ENCODE measurements at regions not wholly inside any gene's neighbourhood (a gene's known extent, or its start where the extent isn't known, plus 50 kb on each side); places are given as distances from the start of the nearest gene placed in this dataset.

DNA sequence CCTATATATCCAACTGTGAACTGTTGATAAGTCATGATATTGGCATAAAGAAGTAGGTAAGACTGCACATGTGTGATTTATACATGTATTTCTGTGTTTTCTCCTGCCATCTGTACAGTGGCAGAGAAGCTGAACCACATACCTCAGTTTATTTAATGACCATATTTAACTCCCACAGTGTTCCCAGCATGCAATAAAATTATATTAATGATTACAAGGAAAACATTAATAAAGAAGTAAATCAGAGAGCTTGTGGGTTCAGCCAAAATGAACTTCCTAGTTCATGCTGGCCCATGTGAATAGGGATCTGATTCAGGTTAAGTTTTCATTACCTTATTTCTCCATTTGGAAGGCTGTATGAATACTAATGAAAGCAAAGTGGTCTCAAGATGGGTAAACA is 439.2 kb downstream of the CNTN6 start:
- no peak for TF ChIP-seq SIN3A (IDR thresholded peaks at IDR 0.05; ENCODE audit: borderline replicate concordance, low read depth, low read length)
- no peak for TF ChIP-seq GABPA (IDR thresholded peaks at IDR 0.05; ENCODE audit: low read depth)
- no peak for TF ChIP-seq EP300 (IDR thresholded peaks at IDR 0.05; ENCODE audit: borderline replicate concordance in 1 of 2, low read depth in 1 of 2, low read length in 1 of 2)
- no peak for TF ChIP-seq FOSL2 (IDR thresholded peaks at IDR 0.05; ENCODE audit: borderline replicate concordance, low read depth)
- TF ChIP-seq ELF1 (IDR thresholded peaks at IDR 0.05) = no peak
- POLR2A ChIA-PET = no interaction called here
- H3K4me2 ChIP-seq = no peak overlapping the region

DNA sequence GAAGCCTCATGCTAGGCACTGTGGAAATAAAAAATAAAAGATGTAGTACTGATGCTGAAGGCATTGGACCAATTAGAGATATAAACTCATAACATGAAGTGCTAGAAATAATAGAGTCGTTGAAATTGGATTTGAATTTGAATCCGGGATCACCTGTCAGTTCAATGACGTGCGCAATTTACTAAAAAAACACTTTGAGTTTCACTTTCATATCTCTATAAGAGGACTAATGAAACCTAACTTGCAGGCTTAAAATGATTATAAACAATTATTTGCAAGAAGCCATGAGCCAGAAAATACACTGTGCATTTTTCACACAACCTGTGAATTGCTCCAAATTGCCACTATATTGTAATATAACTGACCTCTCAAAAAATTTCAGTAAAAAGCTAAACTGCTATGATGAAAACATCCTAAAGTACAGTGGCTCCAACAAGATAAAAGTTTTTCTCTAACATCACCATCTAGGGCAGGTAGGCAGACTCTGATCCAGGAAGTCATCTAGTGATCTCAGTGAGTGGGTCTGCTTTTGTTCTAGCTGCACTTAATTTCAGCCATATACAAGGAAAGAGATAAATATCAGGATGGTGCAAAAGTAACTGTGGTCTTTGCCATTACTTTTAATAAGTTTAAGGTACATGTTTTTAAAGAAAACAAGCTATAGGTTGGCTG is 440.2 kb downstream of the CNTN6 start:
- ChIA-PET CTCF (interaction anchor here (1.5 kb wide), 1 partner anchor 10 kb away, joined by 4 read pairs; no protein-coding TSS in a partner anchor), POLR2A (no interaction called here)
- Histone ChIP-seq H3K9ac (no peak overlapping the region), H3K27me3 (ENCODE audit: insufficient read depth) (no peaks in the 10 kb centered on the region), H4K20me1 (ENCODE audit: insufficient read depth) (no peaks in the 10 kb centered on the region), H3K9me3 (peaks cover 6% of the 10 kb centered on the region), H3K4me2 (no peak overlapping the region), H3F3A (replicated peaks; ENCODE audit: insufficient read depth) (no peaks in the 10 kb centered on the region), H3K36me3 (replicated peaks in 1 of 2; ENCODE audit: control insufficient read depth in 1 of 2, insufficient read depth in 2 of 2, low read length in 1 of 2) (no peaks in the 10 kb centered on the region), H3K9me2 (no peaks in the 10 kb centered on the region), H3K79me2 (ENCODE audit: insufficient read depth) (no peaks in the 10 kb centered on the region), H3K4me3 (ENCODE audit: low read depth in 2 of 2, low read length in 1 of 2) (no peak overlapping the region), H3K27ac (ENCODE audit: low read depth in 2 of 2, low read length in 1 of 2) (peak overlapping the region in 1 of 2 experiments; percentile 53; a peak in 2 of 4 replicates), H2AFZ (ENCODE audit: low read depth) (no peak overlapping the region), H3K4me1 (ENCODE audit: control insufficient read depth in 1 of 2, insufficient read depth in 2 of 2, low read depth in 1 of 2, low read length in 1 of 2) (peaks cover 0 to 7% of the 10 kb centered on the region in 2 experiments; a peak in 2 of 4 replicates)
- DNase-seq = no peak
- TF ChIP-seq SMC3 (IDR thresholded peaks at IDR 0.05; ENCODE audit: low read depth, low read length) = no peak
- TF ChIP-seq, protein P1, sequence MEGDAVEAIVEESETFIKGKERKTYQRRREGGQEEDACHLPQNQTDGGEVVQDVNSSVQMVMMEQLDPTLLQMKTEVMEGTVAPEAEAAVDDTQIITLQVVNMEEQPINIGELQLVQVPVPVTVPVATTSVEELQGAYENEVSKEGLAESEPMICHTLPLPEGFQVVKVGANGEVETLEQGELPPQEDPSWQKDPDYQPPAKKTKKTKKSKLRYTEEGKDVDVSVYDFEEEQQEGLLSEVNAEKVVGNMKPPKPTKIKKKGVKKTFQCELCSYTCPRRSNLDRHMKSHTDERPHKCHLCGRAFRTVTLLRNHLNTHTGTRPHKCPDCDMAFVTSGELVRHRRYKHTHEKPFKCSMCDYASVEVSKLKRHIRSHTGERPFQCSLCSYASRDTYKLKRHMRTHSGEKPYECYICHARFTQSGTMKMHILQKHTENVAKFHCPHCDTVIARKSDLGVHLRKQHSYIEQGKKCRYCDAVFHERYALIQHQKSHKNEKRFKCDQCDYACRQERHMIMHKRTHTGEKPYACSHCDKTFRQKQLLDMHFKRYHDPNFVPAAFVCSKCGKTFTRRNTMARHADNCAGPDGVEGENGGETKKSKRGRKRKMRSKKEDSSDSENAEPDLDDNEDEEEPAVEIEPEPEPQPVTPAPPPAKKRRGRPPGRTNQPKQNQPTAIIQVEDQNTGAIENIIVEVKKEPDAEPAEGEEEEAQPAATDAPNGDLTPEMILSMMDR (IDR thresholded peaks at IDR 0.05) = no peak
- WGBS (ENCODE audit: low lambda C conversion rate) = 48% methylated on average over 4 of the region's 4 CpGs

More for the DNA sequence above, 439.2 kb downstream of the CNTN6 start:
- CTCF ChIA-PET = no interaction called here
- H4K20me1 ChIP-seq (ENCODE audit: insufficient read depth) = no peaks in the 10 kb centered on the region
- H3K36me3 ChIP-seq (replicated peaks in 1 of 2; ENCODE audit: control insufficient read depth in 1 of 2, insufficient read depth in 2 of 2, low read length in 1 of 2) = no peaks in the 10 kb centered on the region
- H3K27ac ChIP-seq (ENCODE audit: low read depth in 2 of 2, low read length in 1 of 2) = peak overlapping the region in 1 of 2 experiments; percentile 16; a peak in 1 of 4 replicates
- H2AFZ ChIP-seq (ENCODE audit: low read depth) = no peak overlapping the region
- H3K9me3 ChIP-seq = peaks cover 6% of the 10 kb centered on the region
- no peak overlapping the region for H3K4me3 ChIP-seq (ENCODE audit: low read depth in 2 of 2, low read length in 1 of 2)
- no peaks in the 10 kb centered on the region for H3K9me2 ChIP-seq
- H3F3A ChIP-seq (replicated peaks; ENCODE audit: insufficient read depth) = no peaks in the 10 kb centered on the region
- DNase-seq = no peak
- no peak overlapping the region for H3K9ac ChIP-seq
- no peaks in the 10 kb centered on the region for H3K79me2 ChIP-seq (ENCODE audit: insufficient read depth)
- H3K27me3 ChIP-seq (ENCODE audit: insufficient read depth) = no peaks in the 10 kb centered on the region
- H3K4me1 ChIP-seq (ENCODE audit: control insufficient read depth in 1 of 2, insufficient read depth in 2 of 2, low read depth in 1 of 2, low read length in 1 of 2) = peaks cover 0 to 10% of the 10 kb centered on the region in 2 experiments; a peak in 2 of 4 replicates

DNA sequence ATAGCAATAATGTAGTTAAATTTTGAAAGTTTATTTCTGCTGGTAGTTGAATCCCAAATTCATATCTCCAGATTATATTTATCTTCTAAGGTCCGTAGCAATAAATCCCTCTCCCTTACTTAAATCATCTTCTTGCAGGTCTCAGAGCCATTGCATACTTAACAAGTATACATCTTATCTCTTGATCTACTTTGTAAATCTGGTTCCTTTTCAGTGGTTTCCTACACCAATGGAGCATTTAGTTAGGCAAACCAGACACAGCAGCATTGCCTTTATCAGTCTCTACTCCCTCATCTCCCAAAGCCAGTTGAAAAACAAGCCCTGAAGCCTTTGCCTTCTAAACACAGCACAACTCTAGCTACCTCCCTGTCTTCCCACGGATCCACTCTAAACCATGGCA is 440.9 kb downstream of the CNTN6 start:
- Histone ChIP-seq H3K4me1 (ENCODE audit: control insufficient read depth in 1 of 2, insufficient read depth in 2 of 2, low read depth in 1 of 2, low read length in 1 of 2) (peaks cover 0 to 2% of the 10 kb centered on the region in 2 experiments; a peak in 2 of 4 replicates), H3K9ac (no peak overlapping the region), H3K4me3 (ENCODE audit: low read depth in 2 of 2, low read length in 1 of 2) (no peak overlapping the region), H3K36me3 (replicated peaks in 1 of 2; ENCODE audit: control insufficient read depth in 1 of 2, insufficient read depth in 2 of 2, low read length in 1 of 2) (no peaks in the 10 kb centered on the region), H2AFZ (ENCODE audit: low read depth) (no peak overlapping the region), H3K27ac (ENCODE audit: low read depth in 2 of 2, low read length in 1 of 2) (peak overlapping the region in 1 of 2 experiments; percentile 68; a peak in 2 of 4 replicates), H3K27me3 (ENCODE audit: insufficient read depth) (no peaks in the 10 kb centered on the region), H4K20me1 (ENCODE audit: insufficient read depth) (no peaks in the 10 kb centered on the region), H3K9me2 (no peaks in the 10 kb centered on the region), H3F3A (replicated peaks; ENCODE audit: insufficient read depth) (no peaks in the 10 kb centered on the region), H3K4me2 (no peak overlapping the region), H3K79me2 (ENCODE audit: insufficient read depth) (no peaks in the 10 kb centered on the region), H3K9me3 (peaks cover 9% of the 10 kb centered on the region)
- no peak for DNase-seq
- POLR2A ChIA-PET = no interaction called here
- no peak for TF ChIP-seq RXRA (IDR thresholded peaks at IDR 0.05; ENCODE audit: borderline replicate concordance, low read depth)
- TF ChIP-seq GATA2 (CRISPR knock-in tag; IDR thresholded peaks at IDR 0.05) = peak; percentile 26; the same call in 1 of the 2 replicates
- peak in 1 of 2 experiments; percentile 40; a peak in 1 of 4 replicates for TF ChIP-seq EP300 (IDR thresholded peaks at IDR 0.05; ENCODE audit: borderline replicate concordance in 1 of 2, low read depth in 1 of 2, low read length in 1 of 2)
- WGBS (ENCODE audit: low lambda C conversion rate) = 29% methylated on average over 2 of the region's 2 CpGs
- CTCF ChIA-PET = interaction anchor here (1.5 kb wide), 1 partner anchor 10 kb away, joined by 4 read pairs; no protein-coding TSS in a partner anchor
